HCT116 (cell line): ENCODE measurements at regions not wholly inside any gene's neighbourhood (a gene's known extent, or its start where the extent isn't known, plus 50 kb on each side); places are given as distances from the start of the nearest gene placed in this dataset.

Source experiments
- ATAC-seq: fragments of 200-7000 bp; cut with Tn5 transposase; 2 replicates; pipeline ENCODE4 v1.9.1; 2020; ENCODE audit warnings: mild to moderate bottlenecking, moderate library complexity
- BruUV-seq: library from RNA; stranded (reverse); fragments of 400-500 nt; replicated peaks from 2 replicates; lab custom pipeline; 2021; lab: Mats Ljungman, UMichigan
- CTCF ChIA-PET: fragments of 300-600 bp; sonication (Branson Sonifier 250); formaldehyde crosslinking; loops from one replicate; lab custom pipeline; 2021; ENCODE audit warnings: antibody characterized with exemption; lab: Charles Lee
- POLR2A ChIA-PET: fragments of 300-600, 350-600 bp; sonication (Branson Sonifier 250); formaldehyde crosslinking; loops from one replicate; lab custom pipeline; 2021; ENCODE audit warnings: antibody characterized with exemption; lab: Charles Lee
- RAD21 ChIA-PET, 2 experiments: fragments of 300-600 bp; sonication (Branson Sonifier 250); formaldehyde crosslinking; loops; one replicate each; lab custom pipeline; 2023; ENCODE audit warnings: low total read pairs in 2 of 2; ENCODE audit not compliant: uncharacterized antibody in 2 of 2, unreplicated experiment in 2 of 2, low non-redundant PET in 1 of 2; lab: Charles Lee
- DNase-seq: peaks from one replicate; pipeline ENCODE4 v3.0.0-alpha.2; 2010; ENCODE audit warnings: low read depth, low spot score
- H2AFZ ChIP-seq: fragments of 200-600 bp; shearing (Covaris generic), sonication (generic); 2 replicates; pipeline ENCODE4 v1.6.1; 2017; ENCODE audit warnings: low read depth, mixed run types, mixed read lengths, antibody characterized with exemption, low read length; ENCODE audit not compliant: poor library complexity, severe bottlenecking
- H3K27ac ChIP-seq: 2 replicates; pipeline ENCODE4 v1.5.1; 2012; ENCODE audit warnings: low read depth, low read length
- H3K27me3 ChIP-seq: fragments of 200-600 bp; sonication (generic); 2 replicates; pipeline ENCODE4 v1.6.1; 2016; ENCODE audit warnings: mixed run types, low read length, mixed read lengths; ENCODE audit not compliant: insufficient read depth
- H3K36me3 ChIP-seq, 2 experiments: fragments of 200-500 bp in 1 of 2; fragments of 200-600 bp in 1 of 2; sonication (Bioruptor generic) in 1 of 2; sonication (generic) in 1 of 2; 2 replicates each; pipeline versions ENCODE4 v1.5.1 to v1.6.1; 2014 to 2016; ENCODE audit warnings: low read length in 2 of 2, inconsistent platforms in 1 of 2, mixed read lengths in 1 of 2, mixed run types in 1 of 2; ENCODE audit not compliant: insufficient read depth in 2 of 2, control insufficient read depth in 1 of 2
- H3K4me1 ChIP-seq, 2 experiments: fragments of 200-600 bp in 1 of 2; sonication (generic) in 1 of 2; 2 replicates each; pipeline versions ENCODE4 v1.5.1 to v1.6.1; 2012 to 2017; ENCODE audit warnings: low read length in 2 of 2, inconsistent platforms in 1 of 2, mild to moderate bottlenecking in 1 of 2, mixed read lengths in 1 of 2, mixed run types in 1 of 2, moderate library complexity in 1 of 2; ENCODE audit not compliant: insufficient read depth in 2 of 2, control insufficient read depth in 1 of 2
- H3K4me2 ChIP-seq: fragments of 200-600 bp; sonication (generic); 2 replicates; pipeline ENCODE4 v1.6.1; 2017; ENCODE audit warnings: mixed run types, low read length, mixed read lengths
- H3K4me3 ChIP-seq, 2 experiments: fragments of 200-600 bp in 1 of 2; sonication (generic) in 1 of 2; replicated peaks in 1 of 2; 2 replicates each; pipeline ENCODE4 v1.5.1; 2011 to 2016; ENCODE audit warnings: low read length in 2 of 2, control low read depth in 1 of 2, low read depth in 1 of 2, mild to moderate bottlenecking in 1 of 2, mixed read lengths in 1 of 2, mixed run types in 1 of 2
- H3K79me2 ChIP-seq: fragments of 200-600 bp; sonication (generic); 2 replicates; pipeline ENCODE4 v1.6.1; 2017; ENCODE audit warnings: mild to moderate bottlenecking, mixed run types, low read length, moderate library complexity, mixed read lengths; ENCODE audit not compliant: insufficient read depth
- H3K9ac ChIP-seq: fragments of 200-600 bp; sonication (generic); 2 replicates; pipeline ENCODE4 v1.6.1; 2016; ENCODE audit warnings: low read length, mixed read lengths
- H3K9me2 ChIP-seq: fragments of 200-600 bp; sonication (generic), shearing (Covaris generic); 2 replicates; pipeline ENCODE4 v1.6.1; 2017; ENCODE audit warnings: mixed run types, mild to moderate bottlenecking, moderate library complexity; ENCODE audit not compliant: insufficient read depth
- H3K9me3 ChIP-seq, 2 experiments: fragments of 200-500 bp in 1 of 2; fragments of 200-600 bp in 1 of 2; sonication (Bioruptor generic) in 1 of 2; sonication (generic) in 1 of 2; 2 replicates each; pipeline ENCODE4 v1.6.1; 2014 to 2017; ENCODE audit warnings: low read length in 2 of 2, mixed read lengths in 2 of 2, inconsistent platforms in 1 of 2, low read depth in 1 of 2, mild to moderate bottlenecking in 1 of 2, mixed run types in 1 of 2, moderate library complexity in 1 of 2; ENCODE audit not compliant: control insufficient read depth in 1 of 2, insufficient read depth in 1 of 2
- H4K20me1 ChIP-seq: fragments of 200-600 bp; sonication (generic), shearing (Covaris generic); 2 replicates; pipeline ENCODE4 v1.6.1; 2017; ENCODE audit warnings: mixed run types, mild to moderate bottlenecking, moderate library complexity; ENCODE audit not compliant: insufficient read depth
- CEBPB ChIP-seq: IDR thresholded peaks from 2 replicates; pipeline ENCODE4 v1.6.1; 2012; ENCODE audit warnings: low read depth
- CTCF ChIP-seq, 3 experiments: fragments of 200-600 bp in 1 of 3; sonication (generic) in 1 of 3; IDR thresholded peaks in 2 of 3; conservative IDR thresholded peaks in 1 of 3; 2 replicates each; pipeline ENCODE4 v1.5.1; 2012 to 2017; ENCODE audit warnings: low read depth in 2 of 3, low read length in 2 of 3, antibody characterized with exemption in 1 of 3, borderline replicate concordance in 1 of 3, control low read depth in 1 of 3, mild to moderate bottlenecking in 1 of 3, mixed read lengths in 1 of 3, mixed run types in 1 of 3, moderate library complexity in 1 of 3; ENCODE audit not compliant: insufficient read depth in 1 of 3
- EGR1 ChIP-seq: IDR thresholded peaks from 2 replicates; pipeline ENCODE4 v1.6.1; 2012; ENCODE audit warnings: low read depth
- ELF1 ChIP-seq: IDR thresholded peaks from 2 replicates; pipeline ENCODE4 v1.6.1; 2012; ENCODE audit warnings: low read depth, borderline replicate concordance
- EZH2phosphoT487 ChIP-seq: fragments of 200-600 bp; IDR thresholded peaks from 2 replicates; pipeline ENCODE4 v1.6.1; 2018; ENCODE audit warnings: antibody characterized with exemption, borderline replicate concordance
- FOSL1 ChIP-seq: IDR thresholded peaks from 2 replicates; pipeline ENCODE4 v1.6.1; 2012; ENCODE audit warnings: low read depth
- JUND ChIP-seq: IDR thresholded peaks from 2 replicates; pipeline ENCODE4 v1.6.1; 2012
- RAD21 ChIP-seq: IDR thresholded peaks from 2 replicates; pipeline ENCODE4 v1.6.1; 2012; ENCODE audit warnings: low read depth, mild to moderate bottlenecking
- REST ChIP-seq: IDR thresholded peaks from 2 replicates; pipeline ENCODE4 v1.6.1; 2012; ENCODE audit warnings: low read depth
- SP1 ChIP-seq: IDR thresholded peaks from 2 replicates; pipeline ENCODE4 v1.6.1; 2012; ENCODE audit warnings: low read depth
- SRF ChIP-seq: IDR thresholded peaks from 2 replicates; pipeline ENCODE4 v1.6.1; 2012; ENCODE audit warnings: low read depth
- TCF7L2 ChIP-seq: IDR thresholded peaks from 2 replicates; pipeline ENCODE4 v1.7.0; 2011; ENCODE audit warnings: borderline replicate concordance, inconsistent platforms; ENCODE audit not compliant: insufficient read depth, insufficient read length; ENCODE audit errors: extremely low read depth
- ZFX ChIP-seq: fragments of 450-650 bp; IDR thresholded peaks from 2 replicates; pipeline ENCODE4 v1.6.1; 2017
- ZNF274 ChIP-seq: fragments of 200-500 bp; sonication (Bioruptor generic); IDR thresholded peaks from 2 replicates; pipeline ENCODE4 v1.6.1; 2014; ENCODE audit warnings: mild to moderate bottlenecking, low read depth, low read length, inconsistent platforms
- intact Hi-C: fragments of 100-400 bp; cut with micrococcal nuclease; formaldehyde crosslinking; loops from 2 replicates; pipeline ENCODE4 v1.10.0; 2022

DNA sequence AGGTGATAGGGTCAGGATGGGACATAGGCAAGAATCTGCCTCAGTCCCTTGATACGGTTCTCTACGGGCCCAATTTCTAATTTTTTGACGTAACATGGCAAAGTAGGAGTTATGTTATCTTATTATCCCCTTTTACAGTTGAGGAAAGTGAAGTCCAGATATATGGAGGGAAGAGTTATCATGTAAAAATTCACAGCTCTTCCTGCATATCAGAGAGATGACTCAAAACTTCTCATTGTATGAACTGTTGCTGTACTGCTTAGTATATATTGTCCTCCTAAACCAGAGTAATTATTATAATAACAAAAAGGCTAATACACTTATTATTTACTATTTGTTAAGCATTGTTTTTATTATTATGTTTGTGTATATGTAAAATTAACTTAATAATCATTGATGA is 260.5 kb upstream of the IGFBP7 start:
- intact Hi-C loops: no loop called here
- no peak for ATAC-seq
- RAD21 ChIA-PET: no interaction called here

More for the DNA sequence above, 260.5 kb upstream of the IGFBP7 start:
- Histone ChIP-seq H3K4me1 (no peaks in the 10 kb centered on the region), H4K20me1 (no peaks in the 10 kb centered on the region), H3K4me3 (no peak overlapping the region), H3K9ac (no peak overlapping the region), H3K27me3 (no peaks in the 10 kb centered on the region), H3K9me3 (peaks cover 0 to 1% of the 10 kb centered on the region in 2 experiments; a peak in 1 of 4 replicates), H3K4me2 (no peak overlapping the region), H2AFZ (no peak overlapping the region), H3K36me3 (no peaks in the 10 kb centered on the region), H3K79me2 (no peaks in the 10 kb centered on the region), H3K9me2 (no peaks in the 10 kb centered on the region), H3K27ac (no peak overlapping the region)
- no peak for TF ChIP-seq CEBPB
- no peak for TF ChIP-seq TCF7L2
- TF ChIP-seq ELF1: no peak
- TF ChIP-seq SP1: no peak
- no peak for TF ChIP-seq REST
- TF ChIP-seq SRF: no peak
- TF ChIP-seq ZFX: no peak
- TF ChIP-seq JUND: no peak
- no peak for TF ChIP-seq FOSL1
- TF ChIP-seq CTCF (IDR thresholded peaks at IDR 0.05 in 2 of 3, conservative IDR thresholded peaks at IDR 0.05 in 1 of 3; ENCODE audit: borderline replicate concordance in 1 of 3, insufficient read depth in 1 of 3, low read depth in 2 of 3, low read length in 2 of 3): no peak
- TF ChIP-seq EGR1: no peak
- TF ChIP-seq ZNF274: no peak
- no peak for TF ChIP-seq RAD21
- TF ChIP-seq EZH2phosphoT487: no peak
- BruUV-seq: no TSS peak
- ChIA-PET CTCF (no interaction called here), POLR2A (no interaction called here)
- no peak for DNase-seq
